Activated CD8-positive, alpha-beta memory T cell treated with anti-CD3 and anti-CD28 coated beads for 36 hours (primary cell): ENCODE measurements at regions not wholly inside any gene's neighbourhood (a gene's known extent, or its start where the extent isn't known, plus 50 kb on each side); places are given as distances from the start of the nearest gene placed in this dataset.

Experiments used
- CTCF ChIA-PET: fragments of 350-600 bp; sonication (Branson Sonifier 250); formaldehyde crosslinking; loops from one replicate; lab custom pipeline; 2021; ENCODE audit warnings: antibody characterized with exemption; lab: Charles Lee
- POLR2A ChIA-PET: fragments of 350-600 bp; sonication (Branson Sonifier 250); formaldehyde crosslinking; loops from one replicate; lab custom pipeline; 2021; ENCODE audit warnings: antibody characterized with exemption; lab: Charles Lee

DNA sequence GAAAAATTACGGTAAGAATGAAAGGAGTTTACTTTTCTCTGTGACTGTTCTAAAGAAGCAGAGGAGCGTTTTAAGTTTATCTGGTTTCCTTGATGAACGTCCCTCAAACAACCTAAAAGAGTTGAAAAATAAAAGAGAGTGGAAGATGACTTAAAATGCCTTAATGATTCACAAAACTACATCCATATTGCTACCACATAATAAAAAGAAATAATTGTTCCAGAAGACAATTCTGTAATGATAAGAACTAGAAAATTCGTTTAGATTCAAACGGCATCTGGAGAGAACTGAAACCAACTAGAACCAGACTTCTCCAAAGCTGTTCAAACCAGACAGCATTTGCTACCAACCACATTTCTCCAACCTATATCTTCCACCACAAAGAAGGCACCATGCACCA lies 68.1 kb downstream of the TEKT4 start:
- ChIA-PET CTCF (no interaction called here), POLR2A (no interaction called here)

DNA sequence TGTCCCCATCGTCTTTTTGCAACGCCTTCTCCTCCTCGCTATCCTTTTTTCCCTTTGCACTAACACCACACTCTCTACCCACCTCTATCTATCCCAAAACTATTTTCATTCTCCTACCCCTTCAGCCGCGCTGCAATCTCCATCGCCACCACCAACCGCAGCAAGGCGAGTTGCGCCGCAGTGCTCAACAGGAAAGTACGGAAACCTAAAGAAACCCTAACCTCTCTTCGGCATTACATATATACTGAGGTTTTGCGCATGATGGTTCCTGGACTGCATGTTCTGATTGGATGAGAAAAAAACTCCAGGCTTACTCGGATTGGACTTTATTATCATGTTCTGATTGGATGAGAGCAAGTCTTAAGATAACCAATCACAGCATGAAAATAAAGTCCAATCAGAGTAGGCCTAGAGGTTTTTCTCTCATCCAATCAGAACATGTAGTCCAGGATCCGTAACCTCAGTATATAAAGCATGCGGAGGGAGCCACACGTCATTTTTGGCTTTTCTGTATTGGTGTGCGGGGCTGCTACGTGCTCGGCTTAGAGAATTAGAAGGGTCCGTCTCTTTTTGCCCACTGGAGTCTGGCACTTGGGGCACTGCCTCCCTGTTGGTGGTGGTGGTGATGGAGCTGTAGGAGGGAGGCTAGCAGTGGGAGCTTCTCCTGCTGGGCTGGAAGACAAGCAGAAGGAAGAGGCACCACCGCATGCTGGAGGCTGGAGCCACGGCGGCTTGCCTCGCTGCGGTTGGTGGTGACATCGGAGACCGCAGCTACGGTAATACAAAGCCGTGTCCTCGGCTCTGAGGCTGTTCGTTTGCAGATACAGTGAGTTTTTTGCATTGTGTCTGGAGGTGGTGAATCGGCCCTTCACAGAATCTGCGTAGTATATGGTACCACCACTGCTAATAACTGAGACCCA lies 76.1 kb downstream of the TEKT4 start:
- POLR2A ChIA-PET, result no interaction called here
- CTCF ChIA-PET, result interaction anchor here (1.1 kb wide), 1 partner anchor 10 kb away, joined by 4 read pairs; no protein-coding TSS in a partner anchor

DNA sequence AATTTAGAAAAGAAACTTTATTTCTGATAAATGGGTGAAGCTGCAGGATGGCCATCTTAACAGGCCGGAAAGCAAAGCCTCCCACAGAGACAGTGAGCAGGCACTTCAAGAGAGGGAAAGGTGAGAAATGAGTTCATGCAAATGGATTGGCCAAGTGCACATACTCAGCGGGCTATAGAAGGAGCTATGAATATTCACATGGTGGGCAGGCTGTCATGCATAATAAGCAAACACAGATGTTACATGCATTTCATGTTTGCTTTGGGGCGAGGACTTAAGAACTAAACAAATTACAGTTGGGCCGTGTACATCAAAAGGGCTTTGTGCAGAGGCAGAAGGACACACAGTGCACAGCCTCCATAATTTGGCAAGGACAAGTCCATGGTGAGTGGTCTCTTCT lies 69.8 kb upstream of the MAL start:
- POLR2A ChIA-PET, result no interaction called here
- CTCF ChIA-PET, result no interaction called here

DNA sequence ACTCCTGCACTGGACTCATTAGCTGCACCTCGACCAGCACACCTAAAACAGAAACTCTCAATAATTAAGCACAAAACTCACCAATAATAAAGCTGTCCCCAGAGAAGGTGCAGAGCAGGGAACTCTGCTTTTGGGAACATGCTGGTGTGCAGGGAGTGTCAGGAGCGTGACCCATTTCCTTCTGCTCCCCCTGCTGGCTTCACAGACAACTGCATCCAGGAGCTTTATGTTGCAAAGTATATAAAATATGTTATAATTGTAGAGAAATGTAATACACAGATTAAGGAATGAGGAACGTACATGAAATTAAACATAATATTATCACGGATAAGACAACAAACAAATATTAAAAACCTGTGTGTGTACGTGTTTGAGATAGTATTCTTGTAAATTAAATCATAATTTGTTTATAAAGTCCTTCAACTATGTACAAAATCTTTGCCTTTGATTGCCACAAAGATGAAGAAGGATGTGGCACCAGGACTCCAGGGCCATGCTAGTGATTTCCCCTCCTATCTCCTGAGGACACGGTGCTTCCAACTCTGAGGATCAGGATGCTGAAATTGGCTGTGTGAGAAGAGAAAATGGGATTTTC lies 68.6 kb upstream of the MAL start:
- ChIA-PET CTCF (interaction anchor here (0.8 to 0.9 kb wide), 2 partner anchors 9 to 15 kb away, joined by 3 to 4 read pairs; no protein-coding TSS in a partner anchor), POLR2A (no interaction called here)

- CTCF ChIA-PET, result no interaction called here
- POLR2A ChIA-PET, result no interaction called here
Measured at GRCh38 chr2:94958245-94958644, 67.3 kb upstream of the MAL start.

GRCh38 chr2:94960266-94960665 lies 65.2 kb upstream of the MAL start:
- ChIA-PET POLR2A (no interaction called here), CTCF (no interaction called here)

GRCh38 chr2:94960751-94961150 lies 64.8 kb upstream of the MAL start:
- ChIA-PET CTCF (no interaction called here), POLR2A (no interaction called here)

- ChIA-PET CTCF (no interaction called here), POLR2A (no interaction called here)
Measured at GRCh38 chr2:94964193-94964592, 61.3 kb upstream of the MAL start.

DNA sequence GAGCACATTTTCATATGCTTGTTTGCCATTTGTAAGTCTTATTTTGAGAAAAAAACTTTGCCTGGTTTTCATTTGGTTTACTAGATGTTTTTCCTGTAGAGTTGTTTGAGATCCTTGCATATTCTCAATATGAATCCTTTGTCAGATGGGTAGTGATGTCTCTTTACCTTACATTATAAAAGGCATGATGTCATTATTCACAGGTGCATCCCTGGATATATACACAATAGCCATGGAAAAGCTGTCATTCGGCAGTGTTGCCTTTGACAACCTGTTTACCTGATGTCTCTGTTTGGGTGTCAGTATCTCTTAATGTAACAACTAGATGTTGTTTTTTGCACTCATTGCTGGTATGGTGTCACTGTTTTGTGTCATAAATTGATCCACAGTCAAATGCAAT lies 58.8 kb upstream of the MAL start:
- ChIA-PET POLR2A (no interaction called here), CTCF (no interaction called here)

DNA sequence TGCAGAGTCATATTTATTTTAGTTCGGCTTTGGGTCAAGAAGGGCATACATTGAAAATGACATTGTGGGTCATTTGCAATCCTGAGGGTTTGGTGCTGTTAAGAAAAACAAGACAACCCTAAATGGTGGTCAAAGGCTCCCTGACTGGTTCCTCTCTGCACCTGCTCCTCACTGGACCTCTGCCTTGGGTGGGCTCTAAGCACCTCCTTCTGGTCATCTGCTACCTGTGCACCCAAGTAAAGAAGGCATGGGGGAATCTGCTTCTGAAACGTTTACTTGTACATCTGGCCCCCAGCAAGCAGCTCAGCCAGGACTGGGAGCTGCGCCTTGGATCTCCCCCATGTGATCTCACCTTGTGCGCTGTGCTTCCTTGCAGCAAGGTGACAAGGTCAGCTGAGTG lies 55.2 kb upstream of the MAL start:
- POLR2A ChIA-PET, result no interaction called here

More for the DNA sequence above, 55.2 kb upstream of the MAL start:
- CTCF ChIA-PET, result no interaction called here
